Activated CD4-positive, alpha-beta T cell treated with anti-CD3 and anti-CD28 coated beads, Interleukin-10, Interleukin-2, amounts not matched to agents 100 ng/mL and 50 ng/mL, durations not matched to agents 16 hours and 8 hours (primary cell): ENCODE measurements at regions not wholly inside any gene's neighbourhood (a gene's known extent, or its start where the extent isn't known, plus 50 kb on each side); places are given as distances from the start of the nearest gene placed in this dataset.

Source experiments
- DNase-seq: peaks from one replicate; pipeline ENCODE4 v3.0.0-alpha.2; 2020

- DNase-seq, result no peak
Measured at GRCh38 chr16:5442986-5443385, 345.4 kb upstream of the EEF2KMT start.

GRCh38 chr16:5442054-5442453, 344.5 kb upstream of the EEF2KMT start:
- no peak for DNase-seq

GRCh38 chr16:5438591-5438990, 341.0 kb upstream of the EEF2KMT start:
- DNase-seq, result no peak

GRCh38 chr16:5433587-5433986, 336.0 kb upstream of the EEF2KMT start:
- no peak for DNase-seq

- DNase-seq, result no peak
Measured at GRCh38 chr16:5432166-5432565, 334.6 kb upstream of the EEF2KMT start.

GRCh38 chr16:5430598-5430997, 333.0 kb upstream of the EEF2KMT start:
- no peak for DNase-seq

- no peak for DNase-seq
Measured at GRCh38 chr16:5428932-5429331, 331.3 kb upstream of the EEF2KMT start.

GRCh38 chr16:5427571-5427970, 330.0 kb upstream of the EEF2KMT start:
- no peak for DNase-seq

GRCh38 chr16:5422643-5423496, 325.3 kb upstream of the EEF2KMT start:
- no peak for DNase-seq

- DNase-seq, result no peak
Measured at GRCh38 chr16:5422047-5422446, 324.5 kb upstream of the EEF2KMT start.

- DNase-seq, result no peak
Measured at GRCh38 chr16:5416013-5416412, 318.4 kb upstream of the EEF2KMT start.

GRCh38 chr16:5415123-5415522, 317.5 kb upstream of the EEF2KMT start:
- no peak for DNase-seq

GRCh38 chr16:5412731-5413130, 315.1 kb upstream of the EEF2KMT start:
- DNase-seq, result no peak

- DNase-seq, result no peak
Measured at GRCh38 chr16:5398203-5398602, 300.6 kb upstream of the EEF2KMT start.

- no peak for DNase-seq
Measured at GRCh38 chr16:5396880-5397279, 299.3 kb upstream of the EEF2KMT start.

GRCh38 chr16:5393070-5393469, 295.5 kb upstream of the EEF2KMT start:
- no peak for DNase-seq

- peak; percentile 33 for DNase-seq
Measured at GRCh38 chr16:5386989-5387388, 289.4 kb upstream of the EEF2KMT start.

- no peak for DNase-seq
Measured at GRCh38 chr16:5385811-5386210, 288.2 kb upstream of the EEF2KMT start.

GRCh38 chr16:5385115-5385514, 287.5 kb upstream of the EEF2KMT start:
- DNase-seq, result no peak

GRCh38 chr16:5383737-5384136, 286.1 kb upstream of the EEF2KMT start:
- no peak for DNase-seq

GRCh38 chr16:5382484-5382883, 284.9 kb upstream of the EEF2KMT start:
- DNase-seq, result no peak

- no peak for DNase-seq
Measured at GRCh38 chr16:5381481-5381880, 283.9 kb upstream of the EEF2KMT start.

GRCh38 chr16:5379954-5380353, 282.4 kb upstream of the EEF2KMT start:
- DNase-seq, result no peak

GRCh38 chr16:5378531-5378930, 280.9 kb upstream of the EEF2KMT start:
- DNase-seq, result no peak

- no peak for DNase-seq
Measured at GRCh38 chr16:5377280-5377898, 279.8 kb upstream of the EEF2KMT start.
